RWPE2 (cell line): ENCODE measurements at regions not wholly inside any gene's neighbourhood (a gene's known extent, or its start where the extent isn't known, plus 50 kb on each side); places are given as distances from the start of the nearest gene placed in this dataset.

ENCODE experiments used
- ATAC-seq: fragments of 200-7000 bp; cut with Tn5 transposase; 3 replicates; pipeline ENCODE4 v1.9.1; 2021; ENCODE audit warnings: low read depth
- DNase-seq: peaks from one replicate; pipeline ENCODE4 v3.0.0-alpha.2; 2020; ENCODE audit warnings: low spot score
- H3K27ac ChIP-seq: fragments of 450-650 bp; 2 replicates; pipeline ENCODE4 v1.5.1; 2017; ENCODE audit warnings: mild to moderate bottlenecking; ENCODE audit not compliant: poor library complexity, severe bottlenecking
- H3K27me3 ChIP-seq: fragments of 250-450 bp; sonication (Bioruptor Pico); 2 replicates; pipeline ENCODE4 v1.5.1; 2021; ENCODE audit warnings: mild to moderate bottlenecking, moderate library complexity; ENCODE audit not compliant: insufficient read depth, poor library complexity, severe bottlenecking
- H3K36me3 ChIP-seq: fragments of 250-450 bp; sonication (Bioruptor Pico); 2 replicates; pipeline ENCODE4 v1.5.1; 2020; ENCODE audit warnings: low read depth, mild to moderate bottlenecking, moderate library complexity
- H3K4me1 ChIP-seq: fragments of 250-450 bp; sonication (Bioruptor Pico); 2 replicates; pipeline ENCODE4 v1.5.1; 2021; ENCODE audit warnings: mild to moderate bottlenecking, moderate library complexity; ENCODE audit not compliant: insufficient read depth, poor library complexity, severe bottlenecking
- H3K4me3 ChIP-seq: fragments of 250-450 bp; sonication (Bioruptor Pico); 2 replicates; pipeline ENCODE4 v1.5.1; 2021; ENCODE audit warnings: mild to moderate bottlenecking, moderate library complexity; ENCODE audit not compliant: severe bottlenecking
- H3K9me3 ChIP-seq: fragments of 250-450 bp; sonication (Bioruptor Pico); 2 replicates; pipeline ENCODE4 v1.5.1; 2021; ENCODE audit warnings: mild to moderate bottlenecking, moderate library complexity; ENCODE audit not compliant: severe bottlenecking
- CTCF ChIP-seq: fragments of 450-650 bp; IDR thresholded peaks from one replicate; pipeline ENCODE4 v1.5.1; 2017; ENCODE audit warnings: mild to moderate bottlenecking, moderate library complexity; ENCODE audit not compliant: poor library complexity, severe bottlenecking

DNA sequence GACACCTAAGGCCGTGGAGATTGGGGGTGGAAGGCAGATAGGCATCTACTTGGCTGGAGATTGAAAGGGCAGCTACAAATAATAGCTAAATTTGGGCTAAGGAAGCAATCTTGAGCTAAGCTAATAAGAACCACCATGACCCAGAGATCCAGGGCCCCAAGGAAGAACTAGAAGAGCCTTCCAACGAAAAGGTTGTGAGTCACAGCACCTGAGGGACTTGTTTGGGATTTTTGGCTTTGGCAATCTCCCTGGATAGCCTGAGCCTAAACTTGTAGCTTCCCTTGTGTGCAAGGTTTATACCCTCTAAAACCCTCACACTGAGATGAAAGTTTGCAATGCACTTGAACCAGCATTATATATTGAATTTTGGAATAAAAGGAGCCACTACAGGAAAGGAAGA lies 364.0 kb upstream of the IL12A start:
- no peak for ATAC-seq
- Histone ChIP-seq H3K4me1 (peaks cover 13% of the 10 kb centered on the region), H3K4me3 (no peak overlapping the region), H3K27me3 (no peaks in the 10 kb centered on the region), H3K36me3 (no peaks in the 10 kb centered on the region), H3K9me3 (no peaks in the 10 kb centered on the region), H3K27ac (no peak overlapping the region)
- no peak for DNase-seq
- TF ChIP-seq CTCF, result no peak

- no peak for TF ChIP-seq CTCF
- no peak for DNase-seq
- no peak for ATAC-seq
These were observed 363.0 kb upstream of the IL12A start for GRCh38 chr3:159625594-159625993.

GRCh38 chr3:159626598-159626997 lies 362.0 kb upstream of the IL12A start:
- Histone ChIP-seq H3K36me3 (no peaks in the 10 kb centered on the region), H3K27me3 (no peaks in the 10 kb centered on the region), H3K4me3 (no peak overlapping the region), H3K4me1 (peaks cover 5% of the 10 kb centered on the region), H3K27ac (no peak overlapping the region), H3K9me3 (no peaks in the 10 kb centered on the region)
- DNase-seq (no peak), ATAC-seq (no peak)
- no peak for TF ChIP-seq CTCF

More at GRCh38 chr3:159625594-159625993, 363.0 kb upstream of the IL12A start:
- Histone ChIP-seq H3K27ac (no peak overlapping the region), H3K36me3 (no peaks in the 10 kb centered on the region), H3K9me3 (no peaks in the 10 kb centered on the region), H3K4me1 (peaks cover 7% of the 10 kb centered on the region), H3K4me3 (no peak overlapping the region), H3K27me3 (no peaks in the 10 kb centered on the region)

GRCh38 chr3:159627229-159627628 lies 361.4 kb upstream of the IL12A start:
- DNase-seq, result no peak
- TF ChIP-seq CTCF, result no peak
- Histone ChIP-seq H3K9me3 (no peaks in the 10 kb centered on the region), H3K4me3 (no peak overlapping the region), H3K27ac (no peak overlapping the region), H3K27me3 (no peaks in the 10 kb centered on the region), H3K4me1 (peaks cover 7% of the 10 kb centered on the region), H3K36me3 (no peaks in the 10 kb centered on the region)
- ATAC-seq, result no peak

DNA sequence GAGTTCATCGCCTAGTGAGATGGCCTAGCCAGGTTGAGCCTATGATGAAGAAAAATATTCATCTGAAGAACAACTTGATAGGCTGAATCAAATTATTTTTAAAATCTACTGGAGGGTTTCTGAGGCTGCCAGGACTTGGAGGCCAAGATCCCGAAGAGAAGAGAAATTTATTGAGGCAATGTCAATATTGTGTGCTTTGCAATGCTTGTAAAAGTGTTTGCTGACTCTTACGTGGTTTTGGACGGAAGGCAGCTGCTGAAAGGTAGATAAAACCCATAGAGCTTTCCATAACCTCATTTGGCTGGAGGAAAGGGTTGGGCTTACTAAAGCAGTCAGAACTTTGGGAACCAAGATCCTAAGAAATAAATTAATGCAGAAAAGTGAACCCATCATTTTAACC lies 361.0 kb upstream of the IL12A start:
- DNase-seq (no peak), ATAC-seq (no peak)
- Histone ChIP-seq H3K27ac (no peak overlapping the region), H3K9me3 (no peaks in the 10 kb centered on the region), H3K4me1 (peaks cover 11% of the 10 kb centered on the region), H3K27me3 (no peaks in the 10 kb centered on the region), H3K36me3 (no peaks in the 10 kb centered on the region), H3K4me3 (no peak overlapping the region)
- TF ChIP-seq CTCF, result no peak
